Ovary (tissue), 3 donors: ENCODE measurements at regions not wholly inside any gene's neighbourhood (a gene's known extent, or its start where the extent isn't known, plus 50 kb on each side); places are given as distances from the start of the nearest gene placed in this dataset.

Source experiments
- EP300 ChIP-seq: sonication (generic); formaldehyde crosslinking; IDR thresholded peaks from one replicate; pipeline ENCODE4 v1.6.1; 2017; ENCODE audit warnings: antibody characterized with exemption
- POLR2A ChIP-seq: fragments of 450-650 bp; IDR thresholded peaks from one replicate; pipeline ENCODE4 v1.6.1; 2017; ENCODE audit warnings: antibody characterized with exemption, mild to moderate bottlenecking, moderate library complexity
- TF ChIP-seq, protein P1 (sequence below), 3 donors: fragments of 450-650 bp in 2 of 3; fragments of 200-600 bp in 1 of 3; IDR thresholded peaks; one replicate each; pipeline versions ENCODE4 v1.5.1 to v1.8.0; 2016 to 2022; ENCODE audit warnings: antibody characterized with exemption in 3 of 3, mild to moderate bottlenecking in 1 of 3
- donor health status: DM: no; HTN: no; CAD: no.

DNA sequence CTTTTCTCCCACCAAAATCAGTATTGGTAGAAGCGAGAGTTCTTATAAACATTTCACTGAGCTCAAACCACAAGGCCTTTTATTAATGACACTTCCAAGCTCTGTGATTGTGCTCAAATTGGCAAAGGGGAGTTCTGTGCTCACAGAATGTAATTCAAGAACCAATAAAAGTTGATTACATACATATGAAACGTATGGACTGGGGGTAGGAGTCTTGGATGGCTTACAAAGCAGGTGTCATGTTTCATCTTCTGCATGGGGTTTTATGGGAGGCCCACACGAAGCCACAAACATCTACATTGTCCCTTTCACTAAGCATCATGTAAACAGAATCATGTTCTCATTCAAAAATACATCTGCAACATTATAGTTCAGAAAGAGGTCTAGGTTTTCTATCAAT, 828.3 kb downstream of the VRK1 start:
- TF ChIP-seq, protein P1, sequence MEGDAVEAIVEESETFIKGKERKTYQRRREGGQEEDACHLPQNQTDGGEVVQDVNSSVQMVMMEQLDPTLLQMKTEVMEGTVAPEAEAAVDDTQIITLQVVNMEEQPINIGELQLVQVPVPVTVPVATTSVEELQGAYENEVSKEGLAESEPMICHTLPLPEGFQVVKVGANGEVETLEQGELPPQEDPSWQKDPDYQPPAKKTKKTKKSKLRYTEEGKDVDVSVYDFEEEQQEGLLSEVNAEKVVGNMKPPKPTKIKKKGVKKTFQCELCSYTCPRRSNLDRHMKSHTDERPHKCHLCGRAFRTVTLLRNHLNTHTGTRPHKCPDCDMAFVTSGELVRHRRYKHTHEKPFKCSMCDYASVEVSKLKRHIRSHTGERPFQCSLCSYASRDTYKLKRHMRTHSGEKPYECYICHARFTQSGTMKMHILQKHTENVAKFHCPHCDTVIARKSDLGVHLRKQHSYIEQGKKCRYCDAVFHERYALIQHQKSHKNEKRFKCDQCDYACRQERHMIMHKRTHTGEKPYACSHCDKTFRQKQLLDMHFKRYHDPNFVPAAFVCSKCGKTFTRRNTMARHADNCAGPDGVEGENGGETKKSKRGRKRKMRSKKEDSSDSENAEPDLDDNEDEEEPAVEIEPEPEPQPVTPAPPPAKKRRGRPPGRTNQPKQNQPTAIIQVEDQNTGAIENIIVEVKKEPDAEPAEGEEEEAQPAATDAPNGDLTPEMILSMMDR (IDR thresholded peaks at IDR 0.05) = no peak
- TF ChIP-seq POLR2A = no peak
- TF ChIP-seq EP300 = no peak
